RWPE1 (cell line): ENCODE measurements at regions not wholly inside any gene's neighbourhood (a gene's known extent, or its start where the extent isn't known, plus 50 kb on each side); places are given as distances from the start of the nearest gene placed in this dataset.

Experiments used
- CTCF ChIA-PET: fragments of 350-600 bp; sonication (Branson Sonifier 250); formaldehyde crosslinking; extraction: SDS; loops from one replicate; lab custom pipeline; 2021; lab: Yijun Ruan, JAX
- POLR2A ChIA-PET: fragments of 400-600 bp; formaldehyde crosslinking; extraction: SDS; loops from one replicate; lab custom pipeline; 2020; ENCODE audit warnings: antibody characterized with exemption; ENCODE audit not compliant: low non-redundant PET; lab: Yijun Ruan, JAX
- DNase-seq: peaks from one replicate; pipeline ENCODE4 v3.0.0; 2012; ENCODE audit warnings: low spot score
- H3K27ac ChIP-seq: fragments of 450-650 bp; 2 replicates; pipeline ENCODE4 v1.5.1; 2017
- CTCF ChIP-seq: fragments of 450-650 bp; conservative IDR thresholded peaks from 2 replicates; pipeline ENCODE4 v1.5.1; 2017; ENCODE audit warnings: low read depth, mild to moderate bottlenecking

DNA sequence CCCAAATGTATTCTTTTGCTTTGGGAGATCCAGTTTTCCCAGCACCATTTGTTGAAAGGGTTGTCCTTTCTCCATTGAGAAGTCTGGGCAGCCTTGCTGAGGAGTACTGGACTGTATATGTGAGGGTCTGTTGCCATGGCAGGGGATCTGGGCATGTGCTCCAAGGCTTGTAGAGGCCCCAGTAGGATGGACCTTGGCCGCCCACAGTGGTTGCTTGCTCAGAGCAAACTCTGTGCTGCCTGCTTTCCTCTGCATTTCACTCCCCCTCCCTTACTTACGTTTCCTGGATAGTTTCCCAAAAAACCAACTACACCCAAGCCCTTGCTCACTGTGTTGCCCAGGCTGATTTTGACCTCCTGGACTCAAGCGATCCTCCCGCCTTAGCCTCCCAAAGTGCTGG, 97.2 kb upstream of the PRR23E start:
- H3K27ac ChIP-seq, result no peak overlapping the region
- no peak for DNase-seq
- POLR2A ChIA-PET, result no interaction called here
- no peak for TF ChIP-seq CTCF
- CTCF ChIA-PET, result interaction anchor here (0.6 to 0.7 kb wide), 2 partner anchors 14 to 111 kb away, joined by 3 read pairs; no protein-coding TSS in a partner anchor

DNA sequence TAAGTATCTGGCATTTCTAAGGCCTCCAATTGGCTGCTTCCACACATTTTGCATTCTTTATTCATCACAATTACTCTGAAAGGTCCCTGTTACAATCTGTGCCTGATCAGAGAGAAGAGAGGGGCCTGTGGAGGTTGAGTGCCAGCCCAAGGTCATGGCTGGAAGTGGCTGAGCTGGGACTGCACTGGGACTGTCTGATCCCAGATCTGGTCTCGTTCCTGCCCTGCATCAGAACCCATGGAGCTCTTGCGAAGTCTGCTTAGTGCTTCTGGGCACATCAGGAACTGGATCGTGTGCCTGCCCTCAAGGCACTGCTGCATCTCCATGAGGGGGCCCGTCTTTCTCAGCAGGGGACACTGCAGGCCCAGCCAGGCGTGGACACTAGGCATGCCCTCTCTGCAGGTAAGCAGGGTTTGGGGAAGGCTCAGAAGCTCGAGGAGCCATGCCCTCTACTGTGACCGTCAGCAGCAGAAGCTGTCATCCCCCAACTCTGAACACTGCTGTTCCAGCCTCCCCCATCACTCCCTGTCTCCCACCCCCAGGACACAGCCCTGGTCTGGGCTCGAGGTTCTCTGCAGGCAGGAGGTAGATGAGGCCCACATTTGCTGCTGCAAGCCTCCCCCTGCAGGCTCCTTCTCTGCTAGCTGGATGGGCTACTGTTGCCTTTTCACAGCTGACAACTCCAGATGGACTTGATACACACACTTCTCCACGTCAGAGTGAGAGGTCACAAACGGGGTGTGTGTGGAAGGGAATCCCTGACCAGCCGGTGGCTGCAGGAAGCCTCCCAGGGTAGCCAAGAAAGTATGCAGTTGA, 96.5 kb upstream of the PRR23E start:
- POLR2A ChIA-PET, result no interaction called here
- DNase-seq, result no peak
- no peak for TF ChIP-seq CTCF
- no peak overlapping the region for H3K27ac ChIP-seq
- CTCF ChIA-PET, result interaction anchor here (0.6 to 0.7 kb wide), 2 partner anchors 10 to 111 kb away, joined by 3 to 4 read pairs; no protein-coding TSS in a partner anchor

- ChIA-PET POLR2A (no interaction called here), CTCF (interaction anchor here (0.6 kb wide), 1 partner anchor 9 kb away, joined by 4 read pairs; no protein-coding TSS in a partner anchor)
- no peak for TF ChIP-seq CTCF
Observed at GRCh38 chr3:127097072-127097405, 95.9 kb upstream of the PRR23E start.

GRCh38 chr3:127097481-127097880, 95.5 kb upstream of the PRR23E start:
- ChIA-PET CTCF (interaction anchor here (0.6 kb wide), 1 partner anchor 9 kb away, joined by 4 read pairs; no protein-coding TSS in a partner anchor), POLR2A (no interaction called here)
- no peak overlapping the region for H3K27ac ChIP-seq
- no peak for DNase-seq
- TF ChIP-seq CTCF, result no peak

More at GRCh38 chr3:127097072-127097405, 95.9 kb upstream of the PRR23E start:
- no peak for DNase-seq
- no peak overlapping the region for H3K27ac ChIP-seq

DNA sequence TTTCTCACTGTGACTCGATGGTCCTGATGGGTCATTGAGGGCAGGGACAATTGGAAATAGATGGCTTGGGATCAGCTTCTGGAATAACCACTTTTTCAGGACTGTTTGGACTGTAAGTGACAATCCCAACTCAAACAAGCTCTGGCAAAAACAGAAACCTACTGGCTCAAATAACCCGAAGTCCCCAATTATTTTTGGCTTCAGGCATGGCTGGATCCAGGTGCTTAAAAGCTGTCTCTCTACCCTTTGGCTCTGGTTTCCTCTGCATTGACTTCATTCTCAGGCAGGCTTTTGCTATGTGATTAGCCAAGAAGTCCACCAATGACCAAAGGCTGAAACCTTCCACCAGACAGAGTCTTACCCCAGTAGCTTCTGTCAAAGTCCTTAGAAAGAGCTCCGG, 92.9 kb upstream of the PRR23E start:
- ChIA-PET POLR2A (no interaction called here), CTCF (interaction anchor here (0.6 kb wide), 2 partner anchors 19 to 39 kb away, joined by 3 to 4 read pairs; no protein-coding TSS in a partner anchor)
- no peak overlapping the region for H3K27ac ChIP-seq
- no peak for TF ChIP-seq CTCF
- no peak for DNase-seq

DNA sequence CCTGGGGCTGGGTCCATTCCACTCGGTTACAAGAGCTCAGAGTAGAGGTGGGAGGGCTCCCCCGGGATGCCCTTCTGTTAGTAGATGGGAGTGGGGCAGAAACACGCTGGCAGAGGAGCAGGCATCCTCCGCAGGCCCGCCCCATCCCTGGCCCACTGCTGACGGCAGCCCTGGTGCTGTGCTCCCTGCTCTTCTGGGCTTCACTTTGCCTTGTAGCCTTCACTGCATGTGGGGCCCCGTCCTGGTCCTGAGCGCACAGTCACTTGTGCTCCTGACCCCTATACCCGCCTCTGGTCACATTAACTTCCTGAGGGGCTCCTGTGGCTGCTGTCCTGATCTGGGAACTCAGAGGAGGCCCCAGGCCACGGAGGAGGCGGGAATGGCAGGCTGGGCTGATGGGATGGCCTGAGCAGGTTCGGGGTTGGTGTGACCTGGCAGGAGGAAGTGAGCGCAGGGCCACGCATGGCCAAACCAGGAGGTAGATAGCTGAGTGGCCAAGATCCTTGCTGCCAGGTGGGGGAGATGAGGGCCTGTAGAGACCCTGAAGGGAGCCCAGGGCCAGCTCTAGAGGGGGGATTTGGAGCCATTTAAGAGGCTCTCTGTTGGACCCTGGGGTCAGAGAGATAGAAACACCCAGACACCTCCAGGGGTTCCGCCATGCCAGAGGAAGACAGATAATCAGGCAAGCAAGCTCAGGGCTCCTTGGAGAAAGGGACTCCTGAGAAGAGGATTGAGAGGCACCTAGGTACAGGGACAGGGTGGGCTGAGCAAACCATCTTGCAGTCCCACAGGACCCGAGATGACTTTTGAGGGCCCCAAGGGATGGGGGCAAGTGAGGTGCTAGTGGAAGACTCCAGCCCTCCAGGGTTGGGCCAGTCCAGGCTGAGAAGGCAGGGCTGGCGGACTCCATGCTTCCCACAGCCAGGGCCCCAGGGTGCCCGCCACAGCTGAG, 92.2 kb upstream of the PRR23E start:
- no peak for DNase-seq
- ChIA-PET POLR2A (no interaction called here), CTCF (interaction anchor here (0.6 kb wide), 2 partner anchors 19 to 101 kb away, joined by 3 to 4 read pairs; no protein-coding TSS in a partner anchor)
- H3K27ac ChIP-seq, result no peak overlapping the region
- TF ChIP-seq CTCF, result no peak
